Stimulated activated CD8-positive, alpha-beta memory T cell treated with anti-CD3 and anti-CD28 coated beads, Interleukin-15, amount 100 ng/mL, for 48 hours (primary cell): ENCODE measurements at regions not wholly inside any gene's neighbourhood (a gene's known extent, or its start where the extent isn't known, plus 50 kb on each side); places are given as distances from the start of the nearest gene placed in this dataset.
"Not testable (repeated sequence)": the region's sequence is repeated elsewhere in the genome, so short reads cannot be mapped to it uniquely, and the experiment has no call there.

Source experiments
- DNase-seq, 2 donors: peaks; one replicate each; pipeline ENCODE4 v3.0.0-alpha.2; 2020; ENCODE audit warnings: low read depth in 2 of 2

DNA sequence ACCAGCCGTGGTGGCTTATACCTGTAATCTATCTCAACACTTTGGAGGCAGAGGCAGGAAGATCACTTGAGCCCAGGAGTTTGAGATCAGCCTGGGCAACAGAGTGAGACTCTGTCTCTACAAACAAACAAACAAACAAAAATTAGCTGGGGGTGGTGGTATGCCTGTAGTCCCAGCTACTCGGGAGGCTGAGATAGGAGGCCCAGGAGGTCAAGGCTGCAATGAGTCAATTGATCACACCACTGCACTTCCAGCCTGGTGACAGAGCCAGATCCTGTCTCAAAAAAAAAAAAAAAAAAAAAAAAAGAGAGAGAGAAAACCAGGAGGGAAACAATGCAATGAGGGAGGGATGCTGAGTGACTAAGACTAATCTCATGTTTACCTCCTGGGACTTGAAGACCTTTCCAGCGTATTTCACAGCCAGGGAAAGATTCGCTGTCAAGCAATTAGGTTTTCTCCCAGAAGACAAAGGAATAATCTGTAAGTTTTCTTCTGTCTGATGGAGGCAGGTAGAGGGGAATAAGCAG lies 51.1 kb upstream of the MIER3 start:
- no peak for DNase-seq

DNA sequence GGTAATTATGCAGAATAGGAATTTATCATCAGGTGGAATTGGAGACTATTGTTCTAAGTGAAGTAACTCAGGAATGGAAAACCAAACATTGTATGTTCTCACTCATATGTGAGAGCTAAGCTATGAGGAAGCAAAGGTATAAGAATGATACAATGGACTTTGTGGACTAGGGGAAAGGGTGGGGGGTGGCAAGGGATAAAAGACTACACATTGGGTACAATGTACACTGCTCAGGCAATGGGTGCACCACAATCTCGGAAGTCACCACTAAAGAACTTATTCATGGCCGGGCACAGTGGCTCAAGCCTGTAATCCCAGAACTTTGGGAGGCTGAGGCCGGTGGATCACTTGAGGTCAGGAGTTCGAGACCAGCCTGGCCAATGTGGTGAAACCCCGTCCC lies 51.6 kb upstream of the MIER3 start:
- not testable (repeated sequence) for DNase-seq

GRCh38 chr5:57004800-57005199 lies 52.9 kb upstream of the MIER3 start:
- DNase-seq = no peak

DNA sequence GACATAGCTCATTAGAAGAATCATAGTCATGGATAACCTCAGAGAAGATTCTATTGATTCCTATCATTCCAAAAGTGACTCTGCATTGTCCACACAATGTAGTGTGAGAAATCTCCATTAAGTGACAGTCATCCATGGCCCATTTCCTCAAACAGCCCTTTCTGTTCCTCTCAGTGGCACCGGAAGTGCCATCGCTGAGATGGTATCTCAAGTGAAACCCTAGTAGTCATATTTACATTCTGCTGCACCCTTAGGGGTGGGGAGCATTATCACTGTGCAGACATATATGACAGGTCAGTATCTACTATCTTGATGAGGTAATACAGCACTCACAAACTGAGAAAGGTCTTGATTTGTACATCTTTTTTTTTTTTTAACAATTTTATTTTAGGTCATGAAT lies 55.4 kb upstream of the MIER3 start:
- no peak for DNase-seq

GRCh38 chr5:57009811-57010210 lies 57.9 kb upstream of the MIER3 start:
- no peak for DNase-seq

DNA sequence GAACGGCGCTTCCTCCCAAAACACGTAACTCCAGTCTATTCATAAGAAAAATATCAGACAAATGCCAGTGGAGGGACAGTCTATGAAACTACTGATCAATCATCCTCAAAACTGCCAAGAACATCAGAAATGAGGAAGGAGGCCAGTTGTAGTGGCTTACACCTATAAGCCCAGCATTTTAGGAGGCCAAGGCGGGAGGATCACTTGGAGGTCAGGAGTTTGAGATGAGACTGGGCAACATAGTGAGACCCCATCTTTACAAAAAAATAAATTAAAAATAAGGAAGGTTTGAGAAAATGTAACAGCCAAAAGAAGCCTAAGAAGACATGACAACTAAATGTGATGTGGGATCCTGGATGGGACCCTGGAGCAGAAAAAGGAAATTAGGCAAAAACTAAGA lies 58.9 kb upstream of the MIER3 start:
- no peak for DNase-seq

- no peak for DNase-seq
Observed at GRCh38 chr5:57012511-57012910, 60.6 kb upstream of the MIER3 start.

GRCh38 chr5:57025961-57026360 lies 74.0 kb upstream of the MIER3 start:
- no peak for DNase-seq

DNA sequence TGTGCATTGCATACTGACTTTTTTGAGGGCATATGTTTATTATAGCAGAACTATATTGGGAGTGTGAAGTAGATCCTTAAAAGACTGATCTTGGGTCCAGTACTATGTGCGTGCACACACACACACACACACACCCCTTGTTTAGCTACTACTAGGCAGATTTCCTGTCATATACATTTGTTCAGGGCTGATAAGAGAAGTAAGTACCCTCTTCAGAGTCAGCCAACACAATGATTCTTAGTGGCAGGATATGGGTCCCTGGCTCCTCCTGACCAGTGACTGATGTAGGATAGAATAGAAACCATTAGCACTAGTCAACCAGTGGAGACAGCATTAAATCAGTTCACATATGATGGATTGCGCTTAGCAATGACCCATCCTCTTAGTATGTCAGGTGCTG lies 76.2 kb upstream of the MIER3 start:
- no peak for DNase-seq

GRCh38 chr5:57032151-57032551 lies 80.2 kb upstream of the MIER3 start:
- DNase-seq = no peak

DNA sequence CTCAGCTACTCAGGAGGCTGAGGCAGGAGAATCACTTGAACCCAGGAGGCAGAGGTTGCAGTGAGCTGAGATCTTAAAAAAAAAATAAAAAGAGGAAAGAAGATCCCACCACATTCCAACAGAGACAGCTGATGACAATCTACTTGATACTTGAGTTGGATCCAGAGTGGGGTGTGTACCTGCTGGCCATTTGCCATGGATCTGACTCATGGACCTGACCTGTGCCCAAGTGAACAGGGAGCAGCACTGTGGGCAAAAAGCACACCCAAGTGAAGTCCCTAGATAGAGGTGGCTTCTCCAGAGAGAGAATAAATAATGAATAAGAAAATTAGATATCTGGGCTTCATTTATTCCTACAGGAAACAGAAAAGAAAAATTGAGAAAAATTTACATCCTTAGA lies 81.2 kb upstream of the MIER3 start:
- no peak for DNase-seq

DNA sequence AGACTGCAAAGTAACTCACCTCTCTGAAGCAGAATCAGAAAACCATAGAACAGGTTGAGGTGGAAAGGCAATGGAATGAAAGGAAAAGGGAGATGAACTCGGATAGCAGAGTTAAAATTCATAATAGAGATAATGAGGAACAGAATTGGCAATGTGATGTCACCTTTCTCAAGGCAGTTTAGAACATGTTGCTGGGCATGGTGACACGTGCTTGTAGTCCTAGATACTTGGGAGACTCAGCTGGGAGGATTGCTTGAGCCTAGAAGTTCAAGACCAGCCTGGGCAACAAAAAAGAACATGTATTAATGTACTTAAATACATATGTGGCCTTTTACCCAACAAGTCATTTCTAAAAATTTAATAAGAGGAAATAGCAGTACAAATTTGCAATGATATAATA lies 81.6 kb upstream of the MIER3 start:
- DNase-seq = no peak

DNA sequence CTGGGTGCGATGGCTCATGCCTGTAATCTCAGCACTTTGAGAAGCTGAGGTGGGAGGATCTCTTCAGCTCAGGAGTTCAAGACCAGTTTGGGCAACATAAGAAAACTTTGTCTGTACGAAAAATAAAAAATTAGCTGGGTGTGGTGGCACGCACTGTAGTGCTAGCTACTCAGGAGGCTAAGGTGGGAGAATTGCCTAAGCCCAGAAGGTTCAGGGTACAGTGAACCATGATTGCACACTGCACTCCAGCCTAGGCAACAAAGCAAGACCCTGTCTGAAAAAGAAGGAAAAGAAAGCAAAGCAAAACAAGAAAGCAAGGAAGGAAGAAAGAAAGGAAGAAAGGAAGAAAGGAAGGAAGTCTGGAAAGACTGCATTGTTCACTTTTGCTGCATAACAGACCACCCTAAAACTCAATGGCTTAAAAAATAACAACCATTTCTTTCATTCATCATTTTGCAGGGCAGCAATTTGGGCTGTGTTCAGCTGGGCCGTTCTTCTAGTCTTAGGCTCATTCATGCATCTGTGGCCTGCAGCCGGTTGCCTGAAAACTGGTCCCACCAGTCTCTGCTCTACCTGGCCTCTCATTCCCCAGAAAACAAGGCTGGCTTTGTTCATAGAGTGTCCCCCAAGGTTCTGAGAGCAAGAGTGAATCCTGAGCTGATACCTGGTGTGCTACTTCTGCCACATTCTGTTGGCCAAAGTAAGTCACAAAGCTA lies 82.4 kb upstream of the MIER3 start:
- no peak for DNase-seq

- no peak for DNase-seq
Observed at GRCh38 chr5:57035955-57036354, 84.0 kb upstream of the MIER3 start.

DNA sequence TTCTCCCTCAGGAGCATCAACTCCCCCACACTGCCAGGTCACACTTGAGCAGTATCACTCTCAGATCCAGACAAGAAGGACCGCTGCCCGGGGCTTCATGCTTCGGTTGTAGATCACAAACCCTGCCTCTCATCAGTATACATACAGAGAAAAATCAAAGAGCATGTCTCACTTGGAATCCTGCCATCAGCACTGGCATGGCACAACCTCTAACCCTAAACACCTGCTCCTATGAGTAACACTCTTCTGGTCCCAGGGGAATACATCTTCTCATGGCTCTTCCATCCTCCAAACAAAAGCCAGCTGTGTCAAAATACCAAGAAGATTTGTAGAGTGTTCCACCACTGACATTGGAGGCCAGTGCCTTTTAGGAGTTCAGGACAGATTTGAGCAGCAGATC lies 84.8 kb upstream of the MIER3 start:
- DNase-seq = no peak

DNA sequence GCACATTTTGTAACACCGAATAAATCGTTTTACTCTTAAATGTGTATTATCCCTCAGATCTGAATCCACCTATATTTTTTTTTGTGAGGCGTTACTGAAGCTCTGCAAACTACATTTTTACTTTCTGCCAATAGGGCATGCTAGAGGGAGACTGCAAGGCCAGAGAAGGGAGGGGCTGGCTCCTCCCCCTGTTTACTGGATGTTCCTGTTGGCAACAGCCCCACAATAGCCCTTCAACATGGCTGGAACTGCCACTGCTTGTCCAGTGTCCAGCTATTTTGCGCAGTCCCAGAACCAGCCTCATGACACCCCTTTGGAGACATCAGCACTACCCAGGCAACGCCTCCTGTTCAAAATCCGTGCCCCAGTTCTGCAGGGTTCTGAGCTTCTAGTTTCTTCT lies 85.4 kb upstream of the MIER3 start:
- DNase-seq = no peak

GRCh38 chr5:57041570-57041969 lies 89.6 kb upstream of the MIER3 start:
- no peak for DNase-seq

GRCh38 chr5:57042524-57042931 lies 90.6 kb upstream of the MIER3 start:
- no peak for DNase-seq

- no peak for DNase-seq
Observed at GRCh38 chr5:57054135-57054534, 102.2 kb upstream of the MIER3 start.

DNA sequence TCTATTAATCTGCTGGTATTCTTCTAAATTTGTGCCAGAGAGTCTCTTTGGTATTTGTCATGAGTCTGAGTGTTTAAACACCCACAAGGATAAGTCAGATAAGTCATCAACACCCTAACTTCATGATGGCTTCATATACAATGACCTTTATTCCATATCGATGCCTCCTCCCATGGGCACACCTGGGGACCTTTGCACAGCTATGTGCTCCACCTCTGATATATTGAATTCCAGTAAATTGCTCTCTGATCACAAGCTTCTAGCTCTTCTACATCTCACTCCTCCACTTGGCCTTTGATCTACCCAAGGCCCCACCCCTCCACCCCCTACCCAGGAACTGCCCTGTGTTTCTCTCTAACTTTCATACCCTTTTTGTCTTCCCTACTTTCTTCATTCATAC lies 102.7 kb upstream of the MIER3 start:
- no peak for DNase-seq

DNA sequence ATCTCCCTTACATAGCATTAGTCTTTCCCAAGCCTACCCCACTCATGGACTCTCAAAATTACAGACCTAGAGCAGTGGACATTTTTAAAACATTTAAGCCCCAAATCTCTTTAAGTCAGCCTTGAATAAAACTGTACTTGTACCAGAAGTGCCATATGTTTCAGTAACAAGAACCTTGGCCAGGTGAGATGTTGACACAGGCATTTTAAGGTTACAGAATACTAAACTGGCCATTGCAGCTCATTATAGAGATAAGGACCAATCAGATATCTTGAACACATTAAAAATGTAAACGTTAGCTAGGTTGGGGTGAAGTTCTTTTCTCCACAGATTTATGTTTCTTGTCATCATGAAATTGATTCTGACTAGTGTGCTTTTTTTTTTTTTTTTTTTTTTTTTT lies 103.8 kb upstream of the MIER3 start:
- DNase-seq = no peak

DNA sequence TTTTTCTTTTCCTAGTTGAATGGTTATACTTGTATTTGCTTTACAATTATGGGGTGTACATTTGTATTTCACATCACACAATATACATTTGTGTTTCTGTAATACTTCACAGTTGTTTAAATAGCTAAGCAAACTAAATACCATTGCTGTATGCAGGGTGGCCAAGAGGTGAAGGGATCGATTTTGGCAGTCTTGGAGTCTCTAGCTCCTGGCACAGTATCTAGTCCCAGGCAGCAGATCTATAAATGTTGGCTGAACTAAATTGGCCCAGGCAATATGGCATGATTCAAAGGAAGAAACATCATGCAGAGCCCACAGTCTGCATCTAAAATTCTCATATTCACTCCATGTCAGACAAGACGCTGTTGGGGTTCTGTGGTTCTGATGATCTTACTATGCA lies 110.1 kb upstream of the GPBP1 start:
- no peak for DNase-seq

- DNase-seq = no peak
Observed at GRCh38 chr5:57066924-57067596, 106.8 kb upstream of the GPBP1 start.

- DNase-seq = no peak
Observed at GRCh38 chr5:57067597-57067924, 106.3 kb upstream of the GPBP1 start.
